ENCODE measurements at regions not wholly inside any gene's neighbourhood (a gene's known extent, or its start where the extent isn't known, plus 50 kb on each side); places are given as distances from the start of the nearest gene placed in this dataset.

DNA sequence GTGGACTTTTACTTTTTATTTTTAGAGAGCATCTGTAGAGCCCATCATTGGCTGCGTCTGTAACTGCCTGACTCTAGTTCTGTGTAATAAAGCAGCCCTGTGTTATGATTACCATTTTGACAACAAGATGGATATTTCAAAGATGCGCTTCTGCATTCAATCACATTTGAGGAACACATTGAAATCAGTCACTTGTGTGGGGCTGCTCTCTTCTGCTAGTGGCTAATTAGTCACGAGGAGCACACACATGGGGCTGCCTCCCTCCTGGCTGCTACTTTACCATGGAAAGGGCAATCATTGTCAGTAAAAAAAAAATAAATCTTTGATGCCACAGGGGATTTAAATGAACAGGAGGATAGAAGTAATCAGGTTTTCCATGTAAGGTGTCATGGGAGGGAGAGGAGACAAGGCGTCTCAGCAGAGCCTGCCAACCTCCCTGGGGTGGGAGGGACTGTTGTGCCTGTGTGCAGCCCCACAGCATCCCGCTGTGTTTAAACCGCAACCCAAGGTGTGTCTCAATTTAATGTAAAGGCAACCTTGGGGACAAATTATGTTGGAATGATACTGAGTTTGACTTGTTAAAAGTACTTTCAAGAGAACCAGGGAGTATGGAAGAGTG lies 205.2 kb upstream of the COBL start:
- no peak overlapping the region for H3K27ac ChIP-seq (ENCODE audit: low read depth, low read length)

DNA sequence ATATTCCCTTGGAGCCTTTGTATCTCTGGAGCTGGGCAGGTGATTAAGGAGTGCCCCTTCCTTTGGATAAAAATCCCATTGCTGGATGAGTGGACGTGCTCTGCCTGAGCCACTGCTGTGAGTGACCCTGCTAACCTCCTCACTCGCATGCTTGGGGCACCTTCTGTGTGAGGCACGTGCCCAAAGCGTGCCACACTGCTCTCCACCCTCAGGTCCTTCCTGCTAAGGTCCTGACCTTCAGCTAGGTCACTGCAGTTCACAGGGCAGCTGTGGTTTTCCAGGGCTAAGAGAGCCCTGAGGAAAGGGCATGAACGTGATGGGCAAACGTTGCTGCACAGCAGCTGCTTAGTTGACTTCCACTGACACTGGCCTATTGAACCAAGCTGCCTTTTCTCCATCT lies 204.4 kb upstream of the COBL start:
- no peak overlapping the region for H3K4me3 ChIP-seq (ENCODE audit: low read depth, low read length)
- no peak overlapping the region for H3K27ac ChIP-seq (ENCODE audit: low read depth, low read length)
- H3K9me3 ChIP-seq (ENCODE audit: control insufficient read depth, insufficient read depth, low read depth, low read length) = no peaks in the 10 kb centered on the region
- H3K36me3 ChIP-seq (ENCODE audit: control insufficient read depth, insufficient read depth, low read length) = no peaks in the 10 kb centered on the region
- H3K4me1 ChIP-seq (ENCODE audit: control insufficient read depth, insufficient read depth, low read length) = peaks cover 7% of the 10 kb centered on the region; the same call in 1 of the 2 replicates
- H3K9ac ChIP-seq (ENCODE audit: low read length) = no peak overlapping the region
- H3K27me3 ChIP-seq (ENCODE audit: control insufficient read depth, insufficient read depth, low read length) = no peaks in the 10 kb centered on the region

More for the DNA sequence above, 205.2 kb upstream of the COBL start:
- H3K27me3 ChIP-seq (ENCODE audit: control insufficient read depth, insufficient read depth, low read length) = no peaks in the 10 kb centered on the region
- no peaks in the 10 kb centered on the region for H3K9me3 ChIP-seq (ENCODE audit: control insufficient read depth, insufficient read depth, low read depth, low read length)
- no peak overlapping the region for H3K9ac ChIP-seq (ENCODE audit: low read length)
- no peaks in the 10 kb centered on the region for H3K36me3 ChIP-seq (ENCODE audit: control insufficient read depth, insufficient read depth, low read length)
- H3K4me3 ChIP-seq (ENCODE audit: low read depth, low read length) = no peak overlapping the region
- H3K4me1 ChIP-seq (ENCODE audit: control insufficient read depth, insufficient read depth, low read length) = peaks cover 7% of the 10 kb centered on the region; the same call in 1 of the 2 replicates

DNA sequence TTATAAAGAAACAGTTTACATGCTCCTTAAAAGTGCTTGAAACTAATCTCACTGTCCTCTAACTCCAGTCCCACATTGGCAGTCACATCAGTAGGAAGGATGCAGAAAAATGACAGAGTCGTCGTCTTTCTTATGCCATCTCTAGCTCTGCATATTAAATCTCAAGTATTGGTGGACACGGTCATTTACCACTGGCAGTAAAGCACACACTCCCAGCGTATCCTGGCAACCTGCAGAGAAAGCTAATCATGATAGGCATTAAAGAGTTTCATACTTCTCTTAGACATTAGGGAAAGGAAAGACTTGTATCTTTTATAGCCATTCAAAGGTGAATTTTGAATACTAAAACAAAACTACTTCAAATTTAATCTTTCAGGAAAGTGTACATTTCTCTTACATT lies 202.0 kb upstream of the COBL start:
- Histone ChIP-seq H3K27me3 (ENCODE audit: control insufficient read depth, insufficient read depth, low read length) (no peaks in the 10 kb centered on the region), H3K9me3 (ENCODE audit: control insufficient read depth, insufficient read depth, low read depth, low read length) (no peaks in the 10 kb centered on the region), H3K4me1 (ENCODE audit: control insufficient read depth, insufficient read depth, low read length) (peaks cover 11% of the 10 kb centered on the region; the same call in 1 of the 2 replicates), H3K36me3 (ENCODE audit: control insufficient read depth, insufficient read depth, low read length) (no peaks in the 10 kb centered on the region), H3K4me3 (ENCODE audit: low read depth, low read length) (no peak overlapping the region), H3K9ac (ENCODE audit: low read length) (no peak overlapping the region), H3K27ac (ENCODE audit: low read depth, low read length) (no peak overlapping the region)

DNA sequence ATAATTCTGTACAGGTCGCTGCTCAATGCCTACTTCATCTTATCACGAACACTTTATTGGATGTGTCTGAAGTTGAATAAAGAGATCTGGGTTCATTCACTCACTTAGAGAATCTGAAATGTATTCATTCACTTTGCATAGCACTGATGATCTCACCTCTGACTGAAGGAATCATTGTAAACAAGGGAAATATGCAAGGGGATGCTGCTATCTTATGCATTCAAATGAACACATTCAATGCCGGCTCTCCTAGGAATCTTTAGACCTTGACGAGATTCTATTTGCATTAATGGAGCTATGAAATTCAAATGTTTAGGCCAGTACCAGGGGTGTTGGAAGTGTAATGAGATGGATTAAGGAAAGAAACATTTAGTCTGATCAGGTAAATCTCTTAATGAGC lies 200.6 kb upstream of the COBL start:
- H3K9me3 ChIP-seq (ENCODE audit: control insufficient read depth, insufficient read depth, low read depth, low read length) = no peaks in the 10 kb centered on the region
- H3K27ac ChIP-seq (ENCODE audit: low read depth, low read length) = no peak overlapping the region
- H3K36me3 ChIP-seq (ENCODE audit: control insufficient read depth, insufficient read depth, low read length) = no peaks in the 10 kb centered on the region
- H3K4me1 ChIP-seq (ENCODE audit: control insufficient read depth, insufficient read depth, low read length) = peaks cover 11% of the 10 kb centered on the region; the same call in 1 of the 2 replicates
- H3K27me3 ChIP-seq (ENCODE audit: control insufficient read depth, insufficient read depth, low read length) = no peaks in the 10 kb centered on the region
- no peak overlapping the region for H3K4me3 ChIP-seq (ENCODE audit: low read depth, low read length)
- no peak overlapping the region for H3K9ac ChIP-seq (ENCODE audit: low read length)

DNA sequence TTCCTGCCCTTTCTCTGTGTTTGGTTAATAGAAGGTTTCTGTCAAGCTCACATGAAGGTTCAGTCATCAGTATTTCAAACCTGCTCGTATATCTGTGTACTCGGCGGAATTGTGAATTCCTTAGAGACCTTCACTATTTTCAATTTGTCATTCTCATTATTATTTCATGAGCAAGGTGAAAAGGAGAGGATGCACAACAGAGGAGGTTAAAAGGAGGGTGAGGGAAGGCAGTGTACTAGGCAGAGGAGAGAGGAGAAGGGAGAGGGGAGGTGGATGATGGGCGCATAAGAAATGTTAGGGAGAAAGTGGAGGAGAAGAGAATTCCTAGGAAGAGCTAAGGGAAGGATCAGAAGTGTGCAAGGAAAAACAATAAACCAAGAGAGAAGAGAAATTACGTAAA lies 185.0 kb upstream of the COBL start:
- Histone ChIP-seq H3K9ac (ENCODE audit: low read length) (no peak overlapping the region), H3K27me3 (ENCODE audit: control insufficient read depth, insufficient read depth, low read length) (no peaks in the 10 kb centered on the region)

DNA sequence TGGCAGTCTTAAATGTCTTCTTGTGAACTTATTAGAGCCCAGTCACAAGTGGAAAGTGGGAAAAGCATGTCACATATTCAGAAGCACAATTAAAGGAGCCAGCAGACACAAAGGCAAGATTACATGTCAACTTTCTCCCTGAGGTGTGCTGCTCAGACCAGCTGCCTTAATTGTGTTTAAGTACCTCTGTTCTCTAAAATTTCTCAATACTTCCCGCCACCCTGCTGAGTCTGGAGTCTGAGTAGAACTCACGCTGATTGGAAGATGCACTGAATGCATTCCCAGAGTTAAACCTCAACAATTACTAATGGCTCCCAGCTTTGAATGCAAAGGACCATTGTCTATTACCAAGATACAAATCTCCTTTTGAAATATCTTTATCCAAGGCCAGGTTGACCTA lies 166.4 kb upstream of the COBL start:
- no peaks in the 10 kb centered on the region for H3K27me3 ChIP-seq (ENCODE audit: control insufficient read depth, insufficient read depth, low read length)
- no peaks in the 10 kb centered on the region for H3K36me3 ChIP-seq (ENCODE audit: control insufficient read depth, insufficient read depth, low read length)
- no peak overlapping the region for H3K9ac ChIP-seq (ENCODE audit: low read length)
- H3K4me3 ChIP-seq (ENCODE audit: low read depth, low read length) = no peak overlapping the region
- H3K27ac ChIP-seq (ENCODE audit: low read depth, low read length) = no peak overlapping the region
- no peaks in the 10 kb centered on the region for H3K9me3 ChIP-seq (ENCODE audit: control insufficient read depth, insufficient read depth, low read depth, low read length)
- no peaks in the 10 kb centered on the region for H3K4me1 ChIP-seq (ENCODE audit: control insufficient read depth, insufficient read depth, low read length)

More for the DNA sequence above, 185.0 kb upstream of the COBL start:
- Histone ChIP-seq H3K9me3 (ENCODE audit: control insufficient read depth, insufficient read depth, low read depth, low read length) (no peaks in the 10 kb centered on the region), H3K36me3 (ENCODE audit: control insufficient read depth, insufficient read depth, low read length) (no peaks in the 10 kb centered on the region), H3K4me3 (ENCODE audit: low read depth, low read length) (no peak overlapping the region), H3K27ac (ENCODE audit: low read depth, low read length) (no peak overlapping the region), H3K4me1 (ENCODE audit: control insufficient read depth, insufficient read depth, low read length) (no peaks in the 10 kb centered on the region)

DNA sequence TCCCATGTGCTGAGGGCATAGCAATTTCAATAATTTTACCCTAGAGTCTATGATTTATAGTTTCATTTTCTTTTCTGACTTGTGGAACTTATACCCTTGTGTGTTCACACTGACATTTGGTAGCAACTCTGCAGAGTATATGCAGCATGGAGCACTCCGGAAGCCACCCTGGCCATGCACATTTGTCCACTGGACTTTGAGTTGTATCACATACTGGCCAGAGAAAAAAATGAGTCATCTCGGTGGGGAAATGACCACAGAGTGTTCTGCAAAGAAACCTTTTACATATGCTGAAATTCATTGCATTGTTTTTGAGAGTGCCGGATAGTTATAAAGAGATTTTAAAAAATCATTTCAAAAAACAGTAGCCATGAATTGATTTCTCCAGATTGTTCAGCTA lies 164.8 kb upstream of the COBL start:
- Histone ChIP-seq H3K9ac (ENCODE audit: low read length) (no peak overlapping the region), H3K9me3 (ENCODE audit: control insufficient read depth, insufficient read depth, low read depth, low read length) (no peaks in the 10 kb centered on the region), H3K27ac (ENCODE audit: low read depth, low read length) (no peak overlapping the region), H3K36me3 (ENCODE audit: control insufficient read depth, insufficient read depth, low read length) (no peaks in the 10 kb centered on the region), H3K27me3 (ENCODE audit: control insufficient read depth, insufficient read depth, low read length) (no peaks in the 10 kb centered on the region), H3K4me1 (ENCODE audit: control insufficient read depth, insufficient read depth, low read length) (no peaks in the 10 kb centered on the region), H3K4me3 (ENCODE audit: low read depth, low read length) (no peak overlapping the region)

DNA sequence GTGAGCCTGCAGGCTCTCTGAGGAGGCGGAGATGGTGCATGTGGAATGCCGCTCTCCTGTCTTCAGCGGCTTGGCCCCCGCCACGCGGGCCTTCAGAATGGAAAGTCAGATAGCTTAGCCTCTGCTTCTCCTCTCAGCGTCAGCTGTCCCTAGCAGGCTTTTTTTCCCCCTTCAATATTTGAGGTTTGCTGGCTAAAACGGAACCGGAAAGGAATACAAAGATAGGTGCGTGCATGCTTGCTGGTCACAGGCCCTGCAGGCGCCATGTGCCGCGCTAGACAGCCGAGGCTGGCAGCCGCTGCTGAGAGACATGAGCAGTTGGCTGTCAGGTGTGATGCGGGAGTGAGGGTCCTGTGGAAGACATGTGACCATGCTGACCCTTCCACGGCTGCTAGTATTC lies 161.2 kb upstream of the COBL start:
- Histone ChIP-seq H3K9me3 (ENCODE audit: control insufficient read depth, insufficient read depth, low read depth, low read length) (no peaks in the 10 kb centered on the region), H3K4me1 (ENCODE audit: control insufficient read depth, insufficient read depth, low read length) (no peaks in the 10 kb centered on the region), H3K36me3 (ENCODE audit: control insufficient read depth, insufficient read depth, low read length) (no peaks in the 10 kb centered on the region), H3K9ac (ENCODE audit: low read length) (no peak overlapping the region), H3K27me3 (ENCODE audit: control insufficient read depth, insufficient read depth, low read length) (peaks cover 6% of the 10 kb centered on the region; the same call in 1 of the 2 replicates), H3K4me3 (ENCODE audit: low read depth, low read length) (no peak overlapping the region), H3K27ac (ENCODE audit: low read depth, low read length) (no peak overlapping the region)

DNA sequence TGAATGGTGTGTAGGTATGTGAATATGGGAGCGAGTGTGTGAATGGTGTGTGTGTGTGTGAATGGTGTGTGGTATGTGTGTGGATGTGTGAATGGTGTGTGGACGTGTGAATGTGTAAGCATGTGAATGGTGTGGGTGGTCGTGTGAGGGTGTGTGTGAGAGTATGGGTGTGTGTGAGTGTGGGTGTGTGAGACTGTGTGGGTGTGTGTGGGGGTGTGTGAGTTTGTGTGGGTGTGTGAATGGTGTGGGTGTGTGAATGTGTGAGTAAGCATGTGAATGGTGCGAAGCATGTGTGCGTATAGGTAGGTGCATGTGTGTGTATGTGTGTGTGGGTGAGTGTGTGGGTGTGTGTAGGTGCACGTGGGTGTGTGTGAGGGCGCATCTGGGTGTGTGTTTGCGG lies 160.7 kb upstream of the COBL start:
- H3K4me1 ChIP-seq (ENCODE audit: control insufficient read depth, insufficient read depth, low read length) = no peaks in the 10 kb centered on the region
- H3K9me3 ChIP-seq (ENCODE audit: control insufficient read depth, insufficient read depth, low read depth, low read length) = no peaks in the 10 kb centered on the region
- H3K4me3 ChIP-seq (ENCODE audit: low read depth, low read length) = no peak overlapping the region
- peaks cover 11% of the 10 kb centered on the region for H3K27me3 ChIP-seq (ENCODE audit: control insufficient read depth, insufficient read depth, low read length)
- no peak overlapping the region for H3K9ac ChIP-seq (ENCODE audit: low read length)
- H3K36me3 ChIP-seq (ENCODE audit: control insufficient read depth, insufficient read depth, low read length) = no peaks in the 10 kb centered on the region
- H3K27ac ChIP-seq (ENCODE audit: low read depth, low read length) = no peak overlapping the region

DNA sequence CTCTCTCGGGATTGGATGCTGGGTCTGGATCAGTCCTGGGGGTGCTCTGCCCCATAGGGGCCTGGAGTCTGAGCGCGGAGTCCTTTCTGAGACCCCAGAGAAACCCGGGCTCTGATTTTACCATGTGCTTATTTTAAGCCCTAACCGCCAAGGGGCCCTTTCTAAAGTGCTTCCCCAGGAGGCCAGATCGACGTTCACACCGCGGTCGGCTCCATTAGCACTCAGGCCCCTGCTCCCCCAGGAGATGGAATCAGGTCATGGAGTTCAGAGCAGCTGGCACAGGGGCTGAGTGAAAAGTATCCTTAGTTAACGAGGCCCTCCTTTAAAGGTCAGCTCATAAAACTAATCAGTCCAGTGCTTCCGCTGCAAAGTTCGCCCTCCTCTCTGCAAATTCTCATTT lies 159.4 kb upstream of the COBL start:
- Histone ChIP-seq H3K27me3 (ENCODE audit: control insufficient read depth, insufficient read depth, low read length) (peaks cover 24% of the 10 kb centered on the region), H3K4me1 (ENCODE audit: control insufficient read depth, insufficient read depth, low read length) (peaks cover 8% of the 10 kb centered on the region; the same call in 1 of the 2 replicates), H3K9ac (ENCODE audit: low read length) (no peak overlapping the region), H3K36me3 (ENCODE audit: control insufficient read depth, insufficient read depth, low read length) (no peaks in the 10 kb centered on the region), H3K9me3 (ENCODE audit: control insufficient read depth, insufficient read depth, low read depth, low read length) (no peaks in the 10 kb centered on the region), H3K27ac (ENCODE audit: low read depth, low read length) (no peak overlapping the region), H3K4me3 (ENCODE audit: low read depth, low read length) (no peak overlapping the region)

DNA sequence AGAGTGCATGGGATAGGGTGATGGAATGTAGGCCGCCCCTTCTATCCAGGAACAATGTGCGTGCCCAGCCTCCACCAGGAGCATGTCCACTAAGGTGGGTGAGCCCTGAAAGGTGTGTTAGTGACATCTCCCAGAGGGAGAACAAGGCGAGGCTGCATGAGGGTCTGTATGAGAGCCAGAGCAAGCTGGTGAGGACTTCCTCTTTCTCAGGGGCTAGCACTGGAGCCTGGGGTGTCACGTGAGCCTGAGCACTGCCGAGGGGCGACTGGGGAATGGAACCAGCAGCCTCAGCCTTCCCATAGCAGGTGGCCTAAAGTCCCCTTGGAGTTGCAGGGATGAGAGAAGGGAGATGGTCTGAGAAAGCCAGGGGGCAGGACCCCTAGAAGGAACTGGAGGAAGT lies 156.3 kb upstream of the COBL start:
- no peaks in the 10 kb centered on the region for H3K9me3 ChIP-seq (ENCODE audit: control insufficient read depth, insufficient read depth, low read depth, low read length)
- H3K27me3 ChIP-seq (ENCODE audit: control insufficient read depth, insufficient read depth, low read length) = peaks cover 34% of the 10 kb centered on the region
- no peak overlapping the region for H3K9ac ChIP-seq (ENCODE audit: low read length)
- peaks cover 8% of the 10 kb centered on the region; the same call in 1 of the 2 replicates for H3K4me1 ChIP-seq (ENCODE audit: control insufficient read depth, insufficient read depth, low read length)
- H3K36me3 ChIP-seq (ENCODE audit: control insufficient read depth, insufficient read depth, low read length) = no peaks in the 10 kb centered on the region
- H3K4me3 ChIP-seq (ENCODE audit: low read depth, low read length) = no peak overlapping the region
- H3K27ac ChIP-seq (ENCODE audit: low read depth, low read length) = no peak overlapping the region

DNA sequence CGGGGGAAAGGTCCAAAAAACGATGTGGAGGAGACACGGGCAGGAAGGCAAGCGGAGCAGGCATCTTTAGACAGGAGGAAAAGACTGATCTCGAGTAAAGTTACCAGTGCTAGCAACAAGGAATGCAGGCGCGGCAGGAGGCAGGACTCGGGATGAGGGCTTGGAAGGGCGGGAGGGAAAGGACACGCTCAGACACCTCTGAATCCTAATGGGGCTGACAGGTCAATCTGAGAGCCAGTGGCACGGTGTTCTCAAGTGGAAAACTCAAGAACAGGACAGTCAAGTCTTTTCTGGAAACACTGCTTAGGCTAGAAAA lies 155.3 kb upstream of the COBL start:
- no peaks in the 10 kb centered on the region for H3K36me3 ChIP-seq (ENCODE audit: control insufficient read depth, insufficient read depth, low read length)
- H3K27me3 ChIP-seq (ENCODE audit: control insufficient read depth, insufficient read depth, low read length) = peaks cover 34% of the 10 kb centered on the region
- H3K9me3 ChIP-seq (ENCODE audit: control insufficient read depth, insufficient read depth, low read depth, low read length) = no peaks in the 10 kb centered on the region
- H3K9ac ChIP-seq (ENCODE audit: low read length) = no peak overlapping the region
- H3K27ac ChIP-seq (ENCODE audit: low read depth, low read length) = no peak overlapping the region
- peak overlapping the region; percentile 49 for H3K4me3 ChIP-seq (ENCODE audit: low read depth, low read length)
- peaks cover 8% of the 10 kb centered on the region; the same call in 1 of the 2 replicates for H3K4me1 ChIP-seq (ENCODE audit: control insufficient read depth, insufficient read depth, low read length)
